Endothelial cell of umbilical vein (primary cell): ENCODE measurements at regions not wholly inside any gene's neighbourhood (a gene's known extent, or its start where the extent isn't known, plus 50 kb on each side); places are given as distances from the start of the nearest gene placed in this dataset.

ENCODE experiments used
- BruUV-seq: library from RNA; stranded (reverse); fragments of 400-500 nt; replicated peaks from 2 replicates; lab custom pipeline; 2021; lab: Mats Ljungman, UMichigan
- CTCF ChIA-PET: fragments of 300-600, 350-600 bp; sonication (Branson Sonifier 250); formaldehyde crosslinking; loops from one replicate; lab custom pipeline; 2021; ENCODE audit warnings: antibody characterized with exemption, inconsistent platforms; lab: Charles Lee
- POLR2A ChIA-PET: fragments of 300-600, 350-600 bp; sonication (Branson Sonifier 250); formaldehyde crosslinking; loops from one replicate; lab custom pipeline; 2021; ENCODE audit warnings: antibody characterized with exemption, inconsistent platforms; lab: Charles Lee
- DNase-seq: peaks from one replicate; pipeline ENCODE4 v3.0.0-alpha.2; 2011; ENCODE audit warnings: low read depth, low spot score
- FAIRE-seq: peaks from 2 replicates; lab custom pipeline; 2011; peaks lifted over from hg19 to GRCh38; lab: Jason Lieb, UNC
- H2AFZ ChIP-seq: 2 replicates; pipeline ENCODE4 v1.6.0; 2012; ENCODE audit warnings: low read depth, low read length, control low read depth, inconsistent platforms
- H3K27ac ChIP-seq: 2 replicates; pipeline ENCODE4 v1.5.1; 2011; ENCODE audit warnings: low read depth, mild to moderate bottlenecking, control low read depth, low read length, moderate library complexity; ENCODE audit not compliant: insufficient read depth
- H3K27me3 ChIP-seq, 2 experiments: 2 replicates each; pipeline versions ENCODE4 v1.6.0 to v1.6.1; 2011; ENCODE audit warnings: low read length in 2 of 2, mixed read lengths in 1 of 2; ENCODE audit not compliant: control insufficient read depth in 2 of 2, insufficient read depth in 2 of 2
- H3K36me3 ChIP-seq, 2 experiments: 2 replicates in 1 of 2; 3 replicates in 1 of 2; pipeline ENCODE4 v1.5.1; 2011; ENCODE audit warnings: low read length in 2 of 2, mild to moderate bottlenecking in 1 of 2, moderate library complexity in 1 of 2; ENCODE audit not compliant: control insufficient read depth in 2 of 2, insufficient read depth in 2 of 2; ENCODE audit errors: extremely low read depth in 1 of 2
- H3K4me1 ChIP-seq: 3 replicates; pipeline ENCODE4 v1.5.1; 2011; ENCODE audit warnings: mild to moderate bottlenecking, low read length; ENCODE audit not compliant: control insufficient read depth, insufficient read depth; ENCODE audit errors: extremely low read depth
- H3K4me2 ChIP-seq: 2 replicates; pipeline ENCODE4 v1.6.1; 2011; ENCODE audit warnings: low read length, control low read depth, mixed read lengths; ENCODE audit not compliant: insufficient read depth
- H3K4me3 ChIP-seq, 3 experiments: fragments of 200-600 bp in 1 of 3; sonication (generic), shearing (Covaris generic) in 1 of 3; replicated peaks in 1 of 3; 2 replicates each; pipeline ENCODE4 v1.5.1; 2011 to 2016; ENCODE audit warnings: control low read depth in 3 of 3, low read length in 3 of 3, mild to moderate bottlenecking in 2 of 3, inconsistent platforms in 1 of 3, low read depth in 1 of 3, moderate library complexity in 1 of 3; ENCODE audit not compliant: insufficient read depth in 1 of 3
- H3K79me2 ChIP-seq: 2 replicates; pipeline ENCODE4 v1.6.0; 2012; ENCODE audit warnings: low read length, inconsistent platforms; ENCODE audit not compliant: control insufficient read depth, insufficient read depth
- H3K9ac ChIP-seq: replicated peaks from 2 replicates; pipeline ENCODE3; 2011; ENCODE audit warnings: low read length, control low read depth; ENCODE audit not compliant: insufficient read depth; ENCODE audit errors: extremely low read depth
- H3K9me1 ChIP-seq: replicated peaks from 3 replicates; pipeline ENCODE4 v1.6.0; 2011; ENCODE audit warnings: mild to moderate bottlenecking, low read length; ENCODE audit not compliant: control insufficient read depth, insufficient read depth; ENCODE audit errors: extremely low read depth
- H3K9me3 ChIP-seq: replicated peaks from 2 replicates; pipeline ENCODE4 v1.5.1; 2012; ENCODE audit warnings: low read length, inconsistent platforms; ENCODE audit not compliant: control insufficient read depth, insufficient read depth
- H4K20me1 ChIP-seq: replicated peaks from 2 replicates; pipeline ENCODE3; 2011; ENCODE audit warnings: mild to moderate bottlenecking, low read length; ENCODE audit not compliant: control insufficient read depth, insufficient read depth; ENCODE audit errors: extremely low read depth
- CTCF ChIP-seq, 2 donors: IDR thresholded peaks; 1 replicate in 1 of 2; 2 replicates in 1 of 2; pipeline ENCODE4 v1.5.1; 2011; ENCODE audit warnings: low read length in 2 of 2, mild to moderate bottlenecking in 2 of 2, moderate library complexity in 2 of 2, control low read depth in 1 of 2, inconsistent platforms in 1 of 2, low read depth in 1 of 2; ENCODE audit not compliant: insufficient read depth in 1 of 2; ENCODE audit errors: extremely low read depth in 1 of 2
- EZH2 ChIP-seq: IDR thresholded peaks from 2 replicates; pipeline ENCODE4 v1.6.1; 2012; ENCODE audit warnings: borderline replicate concordance, low read depth, mild to moderate bottlenecking, moderate library complexity, low read length, inconsistent platforms; ENCODE audit not compliant: severe bottlenecking
- FOS ChIP-seq: IDR thresholded peaks from 2 replicates; pipeline ENCODE4 v1.6.1; 2011; ENCODE audit warnings: mild to moderate bottlenecking, low read length, moderate library complexity, borderline replicate concordance; ENCODE audit not compliant: insufficient read depth
- GATA2 ChIP-seq: IDR thresholded peaks from 2 replicates; pipeline ENCODE4 v1.7.0; 2011; ENCODE audit warnings: low read depth, mild to moderate bottlenecking, moderate library complexity, mixed read lengths, low read length; ENCODE audit not compliant: insufficient read length, insufficient read depth
- JUN ChIP-seq: IDR thresholded peaks from 2 replicates; pipeline ENCODE4 v1.6.1; 2011; ENCODE audit warnings: borderline replicate concordance, low read depth; ENCODE audit not compliant: insufficient read length, insufficient read depth
- MYC ChIP-seq: IDR thresholded peaks from one replicate; pipeline ENCODE4 v1.6.1; 2011; ENCODE audit warnings: mild to moderate bottlenecking, low read depth, low read length
- POLR2A ChIP-seq: IDR thresholded peaks from 2 replicates; pipeline ENCODE4 v1.6.1; 2012; ENCODE audit warnings: low read depth, mild to moderate bottlenecking, control low read depth, low read length
- POLR2AphosphoS5 ChIP-seq: IDR thresholded peaks from 2 replicates; pipeline ENCODE4 v1.6.1; 2012; ENCODE audit warnings: low read depth, mild to moderate bottlenecking, control low read depth, low read length, moderate library complexity; ENCODE audit not compliant: insufficient read depth
- dilution Hi-C: fragments of 300-500 bp; cut with MboI; formaldehyde crosslinking; loops from one replicate; pipeline ENCODE4 v1.15.0; 2019; ENCODE audit warnings: low sequenced_read_pairs; ENCODE audit not compliant: extremely low pct_ligation_motif_present
- intact Hi-C: fragments of 100-400 bp; cut with micrococcal nuclease; formaldehyde crosslinking; loops from one replicate; pipeline ENCODE4 v1.10.0; 2022
- TF ChIP-seq, protein P1 (sequence below): IDR thresholded peaks from 2 replicates; pipeline ENCODE4 v1.6.1; 2011; ENCODE audit not compliant: insufficient read depth, insufficient read length

- Histone ChIP-seq H3K9me1 (no peaks in the 10 kb centered on the region), H3K4me3 (no peak overlapping the region), H3K27ac (no peak overlapping the region), H3K4me2 (no peak overlapping the region), H3K36me3 (no peaks in the 10 kb centered on the region), H3K27me3 (no peaks in the 10 kb centered on the region), H3K9ac (no peak overlapping the region), H4K20me1 (no peaks in the 10 kb centered on the region), H3K4me1 (no peaks in the 10 kb centered on the region), H2AFZ (no peak overlapping the region), H3K9me3 (no peaks in the 10 kb centered on the region), H3K79me2 (no peaks in the 10 kb centered on the region)
- dilution Hi-C loops (no loop called here), intact Hi-C loops (no loop called here)
- no peak for DNase-seq
- POLR2A ChIA-PET: no interaction called here
- FAIRE-seq: no peak
- CTCF ChIA-PET: no interaction called here
- TF ChIP-seq MYC (no peak), GATA2 (no peak), FOS (no peak), CTCF (IDR thresholded peaks at IDR 0.05; ENCODE audit: extremely low read depth in 1 of 2, insufficient read depth in 1 of 2, low read depth in 1 of 2, low read length in 2 of 2) (no peak), POLR2A (no peak), POLR2AphosphoS5 (no peak), EZH2 (no peak), JUN (no peak)
- TF ChIP-seq, protein P1, sequence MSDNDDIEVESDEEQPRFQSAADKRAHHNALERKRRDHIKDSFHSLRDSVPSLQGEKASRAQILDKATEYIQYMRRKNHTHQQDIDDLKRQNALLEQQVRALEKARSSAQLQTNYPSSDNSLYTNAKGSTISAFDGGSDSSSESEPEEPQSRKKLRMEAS: no peak
- no TSS peak for BruUV-seq
These were observed 1949.4 kb upstream of the RAG2 start for GRCh38 chr11:38547462-38547861.
